Liver (tissue), 8 donors: ENCODE measurements at regions not wholly inside any gene's neighbourhood (a gene's known extent, or its start where the extent isn't known, plus 50 kb on each side); places are given as distances from the start of the nearest gene placed in this dataset.

ENCODE experiments used
- DNase-seq: peaks from one replicate; pipeline ENCODE4 v3.0.0-alpha.2; 2017; ENCODE audit warnings: low spot score
- H3K27ac ChIP-seq, 2 donors: one replicate each; pipeline ENCODE4 v1.7.0; 2013; ENCODE audit warnings: inconsistent platforms in 2 of 2, low read length in 2 of 2, control low read depth in 1 of 2, low read depth in 1 of 2, mild to moderate bottlenecking in 1 of 2
- H3K27me3 ChIP-seq, 4 donors: one replicate each; pipeline versions ENCODE4 v1.6.1 to v1.7.0; 2013; ENCODE audit warnings: low read length in 3 of 4, inconsistent platforms in 1 of 4, mild to moderate bottlenecking in 1 of 4, moderate library complexity in 1 of 4; ENCODE audit not compliant: control insufficient read depth in 4 of 4, insufficient read depth in 4 of 4
- H3K36me3 ChIP-seq, 4 donors: one replicate each; pipeline versions ENCODE4 v1.6.1 to v1.7.0; 2013; ENCODE audit warnings: low read length in 3 of 4, mild to moderate bottlenecking in 3 of 4, low read depth in 1 of 4, moderate library complexity in 1 of 4; ENCODE audit not compliant: control insufficient read depth in 4 of 4, insufficient read depth in 3 of 4
- H3K4me1 ChIP-seq, 4 donors: one replicate each; pipeline versions ENCODE4 v1.6.1 to v1.7.0; 2013; ENCODE audit warnings: low read length in 3 of 4, mild to moderate bottlenecking in 3 of 4, moderate library complexity in 1 of 4; ENCODE audit not compliant: control insufficient read depth in 4 of 4, insufficient read depth in 4 of 4
- H3K4me3 ChIP-seq, 3 donors: one replicate each; pipeline versions ENCODE4 v1.6.1 to v1.7.0; 2013; ENCODE audit warnings: low read length in 3 of 3, control low read depth in 1 of 3, low read depth in 1 of 3, mild to moderate bottlenecking in 1 of 3
- H3K9ac ChIP-seq, 2 donors: one replicate each; pipeline ENCODE4 v1.7.0; 2013; ENCODE audit warnings: low read length in 2 of 2, mild to moderate bottlenecking in 2 of 2, moderate library complexity in 2 of 2, control low read depth in 1 of 2, low read depth in 1 of 2
- H3K9me3 ChIP-seq, 4 donors: one replicate each; pipeline versions ENCODE4 v1.6.1 to v1.7.0; 2013; ENCODE audit warnings: low read length in 3 of 4; ENCODE audit not compliant: control insufficient read depth in 4 of 4
- EGR1 ChIP-seq, 2 donors: IDR thresholded peaks; 2 replicates each; pipeline ENCODE4 v1.6.1; 2016 to 2018; ENCODE audit warnings: antibody characterized with exemption in 2 of 2, low read depth in 2 of 2
- FOXA1 ChIP-seq: IDR thresholded peaks from 2 replicates; pipeline ENCODE4 v1.6.1; 2016; ENCODE audit warnings: antibody characterized with exemption
- FOXA2 ChIP-seq: IDR thresholded peaks from 2 replicates; pipeline ENCODE4 v1.6.1; 2016; ENCODE audit warnings: antibody characterized with exemption
- GABPA ChIP-seq, 2 donors: IDR thresholded peaks in 1 of 2; conservative IDR thresholded peaks in 1 of 2; 2 replicates each; pipeline ENCODE4 v1.6.1; 2016; ENCODE audit warnings: antibody characterized with exemption in 2 of 2, mild to moderate bottlenecking in 1 of 2, moderate library complexity in 1 of 2
- HNF4A ChIP-seq, 2 donors: conservative IDR thresholded peaks; 2 replicates each; pipeline ENCODE4 v1.6.1; 2016; ENCODE audit warnings: antibody characterized with exemption in 2 of 2, mild to moderate bottlenecking in 2 of 2
- NR2F2 ChIP-seq: IDR thresholded peaks from 2 replicates; pipeline ENCODE4 v1.6.1; 2016; ENCODE audit warnings: antibody characterized with exemption
- RAD21 ChIP-seq, 2 donors: IDR thresholded peaks; 2 replicates each; pipeline ENCODE4 v1.6.1; 2016; ENCODE audit warnings: antibody characterized with exemption in 2 of 2, mild to moderate bottlenecking in 2 of 2
- RXRA ChIP-seq, 2 donors: IDR thresholded peaks; 2 replicates each; pipeline ENCODE4 v1.6.1; 2017 to 2018; ENCODE audit warnings: antibody characterized with exemption in 2 of 2, mild to moderate bottlenecking in 1 of 2
- SP1 ChIP-seq: IDR thresholded peaks from 2 replicates; pipeline ENCODE4 v1.6.1; 2018; ENCODE audit warnings: antibody characterized with exemption, mild to moderate bottlenecking
- TAF1 ChIP-seq: conservative IDR thresholded peaks from 2 replicates; pipeline ENCODE4 v1.6.1; 2016; ENCODE audit warnings: antibody characterized with exemption, mild to moderate bottlenecking
- WGBS: extraction: QIAGEN DNeasy Blood & Tissue Kit; methylation state at CpG from one replicate; pipeline ENCODE4 v1.1.7; 2013; 5-methylcytosine and 5-hydroxymethylcytosine counted together
- TF ChIP-seq, protein P1 (sequence below): IDR thresholded peaks from 2 replicates; pipeline ENCODE4 v1.6.1; 2016; ENCODE audit warnings: antibody characterized with exemption
- TF ChIP-seq, protein P2 (sequence below): IDR thresholded peaks from 2 replicates; pipeline ENCODE4 v1.6.1; 2016; ENCODE audit warnings: antibody characterized with exemption
- TF ChIP-seq, protein P3 (sequence below): fragments of 150-350 bp; IDR thresholded peaks from 2 replicates; pipeline ENCODE4 v1.5.1; 2017; ENCODE audit warnings: improper control_type of control experiment, low read depth, low read length; ENCODE audit not compliant: missing input control
- TF ChIP-seq, protein P4 (sequence below): IDR thresholded peaks from 2 replicates; pipeline ENCODE4 v1.6.1; 2016; ENCODE audit warnings: antibody characterized with exemption, mild to moderate bottlenecking
- TF ChIP-seq, protein P5 (sequence below): IDR thresholded peaks from 2 replicates; pipeline ENCODE4 v1.6.1; 2016; ENCODE audit warnings: antibody characterized with exemption
- donor health status: healthy.
- donor health status: healthy.
- donor health status: healthy.
- donor health status: healthy.
- donor health status: healthy.

DNA sequence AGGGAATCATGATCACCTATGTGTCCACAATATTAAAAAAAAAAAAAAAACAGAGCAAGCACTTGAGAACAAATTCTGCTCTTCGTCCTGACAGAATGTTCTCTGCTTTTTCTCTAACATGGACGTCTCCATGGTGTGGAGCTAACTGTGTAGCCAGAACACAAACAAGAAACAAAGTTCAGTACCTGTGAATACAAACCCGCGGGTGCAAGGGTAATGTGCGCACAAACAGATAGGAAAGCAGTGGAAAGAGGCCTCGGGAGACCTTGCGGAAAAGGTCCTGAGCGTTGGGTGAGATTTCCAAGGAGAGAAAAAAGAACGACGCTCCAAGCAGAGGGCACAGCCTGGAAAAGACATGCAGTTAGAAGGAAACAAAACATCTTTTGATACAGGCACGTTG is 92.0 kb upstream of the TBL1X start:
- no peaks in the 10 kb centered on the region for H3K36me3 ChIP-seq
- H3K9me3 ChIP-seq: no peaks in the 10 kb centered on the region
- no peak for DNase-seq
- WGBS: 70% methylated on average over 11 of the region's 11 CpGs
- H3K27me3 ChIP-seq: no peaks in the 10 kb centered on the region
- no peak overlapping the region for H3K4me3 ChIP-seq
- H3K4me1 ChIP-seq: peaks cover 4 to 10% (median 8%) of the 10 kb centered on the region in 4 donors
- TF ChIP-seq TAF1 (no peak), HNF4A (conservative IDR thresholded peaks at IDR 0.05) (peak; percentile 31 to 55), RAD21 (IDR thresholded peaks at IDR 0.05) (peak in 1 of 2 donors; percentile 19), SP1 (peak; percentile 41)
- TF ChIP-seq, protein P1, sequence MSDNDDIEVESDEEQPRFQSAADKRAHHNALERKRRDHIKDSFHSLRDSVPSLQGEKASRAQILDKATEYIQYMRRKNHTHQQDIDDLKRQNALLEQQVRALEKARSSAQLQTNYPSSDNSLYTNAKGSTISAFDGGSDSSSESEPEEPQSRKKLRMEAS: no peak
- TF ChIP-seq, protein P2, sequence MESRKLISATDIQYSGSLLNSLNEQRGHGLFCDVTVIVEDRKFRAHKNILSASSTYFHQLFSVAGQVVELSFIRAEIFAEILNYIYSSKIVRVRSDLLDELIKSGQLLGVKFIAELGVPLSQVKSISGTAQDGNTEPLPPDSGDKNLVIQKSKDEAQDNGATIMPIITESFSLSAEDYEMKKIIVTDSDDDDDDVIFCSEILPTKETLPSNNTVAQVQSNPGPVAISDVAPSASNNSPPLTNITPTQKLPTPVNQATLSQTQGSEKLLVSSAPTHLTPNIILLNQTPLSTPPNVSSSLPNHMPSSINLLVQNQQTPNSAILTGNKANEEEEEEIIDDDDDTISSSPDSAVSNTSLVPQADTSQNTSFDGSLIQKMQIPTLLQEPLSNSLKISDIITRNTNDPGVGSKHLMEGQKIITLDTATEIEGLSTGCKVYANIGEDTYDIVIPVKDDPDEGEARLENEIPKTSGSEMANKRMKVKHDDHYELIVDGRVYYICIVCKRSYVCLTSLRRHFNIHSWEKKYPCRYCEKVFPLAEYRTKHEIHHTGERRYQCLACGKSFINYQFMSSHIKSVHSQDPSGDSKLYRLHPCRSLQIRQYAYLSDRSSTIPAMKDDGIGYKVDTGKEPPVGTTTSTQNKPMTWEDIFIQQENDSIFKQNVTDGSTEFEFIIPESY: no peak
- no peak overlapping the region for H3K9ac ChIP-seq
- H3K27ac ChIP-seq: no peak overlapping the region

DNA sequence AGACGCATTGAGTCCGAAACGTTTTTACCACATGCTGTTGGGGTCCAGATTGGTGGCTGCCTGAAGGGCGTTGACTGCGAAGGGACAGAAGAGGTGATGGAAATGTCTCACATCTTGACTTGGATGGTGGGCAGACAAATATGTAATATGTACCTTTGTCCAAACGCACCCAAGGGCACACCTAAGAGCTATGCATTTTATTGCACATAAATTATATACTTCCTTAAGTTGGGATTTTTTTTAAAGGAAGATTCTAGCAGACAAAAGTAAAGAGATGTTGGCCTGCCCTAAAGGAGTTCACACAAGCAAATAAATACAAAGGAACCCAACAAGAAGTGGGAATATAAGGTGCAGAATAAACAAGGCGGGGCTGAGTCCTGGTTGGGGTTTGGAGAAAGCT is 91.1 kb upstream of the TBL1X start:
- WGBS: 78% methylated on average over 7 of the region's 7 CpGs
- H3K27me3 ChIP-seq: no peaks in the 10 kb centered on the region
- peaks cover 0 to 2% (median under 1%) of the 10 kb centered on the region in 4 donors for H3K4me1 ChIP-seq
- TF ChIP-seq, protein P1: no peak
- H3K27ac ChIP-seq: no peak overlapping the region
- no peaks in the 10 kb centered on the region for H3K36me3 ChIP-seq
- no peak for DNase-seq
- H3K9me3 ChIP-seq: no peaks in the 10 kb centered on the region
- H3K4me3 ChIP-seq: no peak overlapping the region
- no peak overlapping the region for H3K9ac ChIP-seq

DNA sequence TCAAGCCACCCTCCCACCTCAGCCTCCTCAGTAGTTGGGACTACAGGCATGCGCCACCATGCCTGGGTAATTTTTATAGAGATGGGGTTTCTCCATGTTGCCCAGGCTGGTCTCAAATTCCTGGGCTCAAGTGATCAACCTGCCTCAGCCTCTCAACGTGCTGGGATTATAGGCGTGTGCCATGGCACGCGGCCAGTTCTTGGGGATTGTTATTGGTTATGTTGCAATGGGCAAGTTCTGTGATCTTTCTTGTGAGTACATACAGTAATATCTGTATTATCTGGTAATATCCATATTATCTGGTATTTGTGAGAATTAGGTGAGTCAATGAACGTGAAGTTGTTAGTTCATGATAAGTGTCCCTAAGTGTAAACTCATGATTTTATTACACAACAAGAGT is 90.3 kb upstream of the TBL1X start:
- Histone ChIP-seq H3K27me3 (no peaks in the 10 kb centered on the region), H3K36me3 (no peaks in the 10 kb centered on the region), H3K4me1 (no peaks in the 10 kb centered on the region), H3K9me3 (no peaks in the 10 kb centered on the region), H3K4me3 (no peak overlapping the region), H3K9ac (no peak overlapping the region), H3K27ac (no peak overlapping the region)
- WGBS: 44% methylated on average over 6 of the region's 6 CpGs
- TF ChIP-seq NR2F2: no peak
- TF ChIP-seq EGR1 (IDR thresholded peaks at IDR 0.05; ENCODE audit: low read depth in 2 of 2): no peak
- TF ChIP-seq HNF4A (conservative IDR thresholded peaks at IDR 0.05): no peak
- TF ChIP-seq, protein P3, sequence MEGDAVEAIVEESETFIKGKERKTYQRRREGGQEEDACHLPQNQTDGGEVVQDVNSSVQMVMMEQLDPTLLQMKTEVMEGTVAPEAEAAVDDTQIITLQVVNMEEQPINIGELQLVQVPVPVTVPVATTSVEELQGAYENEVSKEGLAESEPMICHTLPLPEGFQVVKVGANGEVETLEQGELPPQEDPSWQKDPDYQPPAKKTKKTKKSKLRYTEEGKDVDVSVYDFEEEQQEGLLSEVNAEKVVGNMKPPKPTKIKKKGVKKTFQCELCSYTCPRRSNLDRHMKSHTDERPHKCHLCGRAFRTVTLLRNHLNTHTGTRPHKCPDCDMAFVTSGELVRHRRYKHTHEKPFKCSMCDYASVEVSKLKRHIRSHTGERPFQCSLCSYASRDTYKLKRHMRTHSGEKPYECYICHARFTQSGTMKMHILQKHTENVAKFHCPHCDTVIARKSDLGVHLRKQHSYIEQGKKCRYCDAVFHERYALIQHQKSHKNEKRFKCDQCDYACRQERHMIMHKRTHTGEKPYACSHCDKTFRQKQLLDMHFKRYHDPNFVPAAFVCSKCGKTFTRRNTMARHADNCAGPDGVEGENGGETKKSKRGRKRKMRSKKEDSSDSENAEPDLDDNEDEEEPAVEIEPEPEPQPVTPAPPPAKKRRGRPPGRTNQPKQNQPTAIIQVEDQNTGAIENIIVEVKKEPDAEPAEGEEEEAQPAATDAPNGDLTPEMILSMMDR: no peak
- no peak for TF ChIP-seq RXRA (IDR thresholded peaks at IDR 0.05)
- TF ChIP-seq FOXA1: no peak
- TF ChIP-seq, protein P2: no peak
- no peak for TF ChIP-seq GABPA (IDR thresholded peaks at IDR 0.05 in 1 of 2, conservative IDR thresholded peaks at IDR 0.05 in 1 of 2)
- TF ChIP-seq, protein P4, sequence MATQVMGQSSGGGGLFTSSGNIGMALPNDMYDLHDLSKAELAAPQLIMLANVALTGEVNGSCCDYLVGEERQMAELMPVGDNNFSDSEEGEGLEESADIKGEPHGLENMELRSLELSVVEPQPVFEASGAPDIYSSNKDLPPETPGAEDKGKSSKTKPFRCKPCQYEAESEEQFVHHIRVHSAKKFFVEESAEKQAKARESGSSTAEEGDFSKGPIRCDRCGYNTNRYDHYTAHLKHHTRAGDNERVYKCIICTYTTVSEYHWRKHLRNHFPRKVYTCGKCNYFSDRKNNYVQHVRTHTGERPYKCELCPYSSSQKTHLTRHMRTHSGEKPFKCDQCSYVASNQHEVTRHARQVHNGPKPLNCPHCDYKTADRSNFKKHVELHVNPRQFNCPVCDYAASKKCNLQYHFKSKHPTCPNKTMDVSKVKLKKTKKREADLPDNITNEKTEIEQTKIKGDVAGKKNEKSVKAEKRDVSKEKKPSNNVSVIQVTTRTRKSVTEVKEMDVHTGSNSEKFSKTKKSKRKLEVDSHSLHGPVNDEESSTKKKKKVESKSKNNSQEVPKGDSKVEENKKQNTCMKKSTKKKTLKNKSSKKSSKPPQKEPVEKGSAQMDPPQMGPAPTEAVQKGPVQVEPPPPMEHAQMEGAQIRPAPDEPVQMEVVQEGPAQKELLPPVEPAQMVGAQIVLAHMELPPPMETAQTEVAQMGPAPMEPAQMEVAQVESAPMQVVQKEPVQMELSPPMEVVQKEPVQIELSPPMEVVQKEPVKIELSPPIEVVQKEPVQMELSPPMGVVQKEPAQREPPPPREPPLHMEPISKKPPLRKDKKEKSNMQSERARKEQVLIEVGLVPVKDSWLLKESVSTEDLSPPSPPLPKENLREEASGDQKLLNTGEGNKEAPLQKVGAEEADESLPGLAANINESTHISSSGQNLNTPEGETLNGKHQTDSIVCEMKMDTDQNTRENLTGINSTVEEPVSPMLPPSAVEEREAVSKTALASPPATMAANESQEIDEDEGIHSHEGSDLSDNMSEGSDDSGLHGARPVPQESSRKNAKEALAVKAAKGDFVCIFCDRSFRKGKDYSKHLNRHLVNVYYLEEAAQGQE: no peak
- TF ChIP-seq, protein P5, sequence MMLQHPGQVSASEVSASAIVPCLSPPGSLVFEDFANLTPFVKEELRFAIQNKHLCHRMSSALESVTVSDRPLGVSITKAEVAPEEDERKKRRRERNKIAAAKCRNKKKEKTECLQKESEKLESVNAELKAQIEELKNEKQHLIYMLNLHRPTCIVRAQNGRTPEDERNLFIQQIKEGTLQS: no peak
- TF ChIP-seq FOXA2: no peak
- TF ChIP-seq RAD21 (IDR thresholded peaks at IDR 0.05): no peak
- TF ChIP-seq, protein P1: no peak
- no peak for TF ChIP-seq SP1
- no peak for DNase-seq
